IPS DF 6.9 (cell line): ENCODE measurements at regions not wholly inside any gene's neighbourhood (a gene's known extent, or its start where the extent isn't known, plus 50 kb on each side); places are given as distances from the start of the nearest gene placed in this dataset.
"Not testable (repeated sequence)": the region's sequence is repeated elsewhere in the genome, so short reads cannot be mapped to it uniquely, and the experiment has no call there.

Experiments used
- DNase-seq: peaks from one replicate; pipeline ENCODE4 v3.0.0-alpha.2; 2013; ENCODE audit warnings: low read depth, low spot score
- H3K27ac ChIP-seq: one replicate; pipeline ENCODE4 v1.5.1; 2013; ENCODE audit warnings: low read length, control low read depth
- H3K27me3 ChIP-seq: 2 replicates; pipeline ENCODE4 v1.6.1; 2013; ENCODE audit warnings: mild to moderate bottlenecking, low read length; ENCODE audit not compliant: control insufficient read depth, insufficient read depth
- H3K36me3 ChIP-seq: 2 replicates; pipeline ENCODE4 v1.6.1; 2013; ENCODE audit warnings: low read length; ENCODE audit not compliant: control insufficient read depth, insufficient read depth
- H3K4me1 ChIP-seq: 2 replicates; pipeline ENCODE4 v1.6.1; 2013; ENCODE audit warnings: low read length; ENCODE audit not compliant: control insufficient read depth, insufficient read depth
- H3K4me3 ChIP-seq: 2 replicates; pipeline ENCODE4 v1.5.1; 2013; ENCODE audit warnings: mild to moderate bottlenecking, low read length
- H3K9me3 ChIP-seq: 2 replicates; pipeline ENCODE4 v1.6.1; 2013; ENCODE audit warnings: low read length, inconsistent platforms; ENCODE audit not compliant: control insufficient read depth, insufficient read depth
- WGBS: extraction: QIAGEN DNeasy Blood & Tissue Kit; methylation state at CpG from one replicate; pipeline ENCODE4 v1.1.7; 2013; ENCODE audit warnings: mixed read lengths, missing lambda C conversion rate; ENCODE audit not compliant: insufficient read length, insufficient coverage; 5-methylcytosine and 5-hydroxymethylcytosine counted together

DNA sequence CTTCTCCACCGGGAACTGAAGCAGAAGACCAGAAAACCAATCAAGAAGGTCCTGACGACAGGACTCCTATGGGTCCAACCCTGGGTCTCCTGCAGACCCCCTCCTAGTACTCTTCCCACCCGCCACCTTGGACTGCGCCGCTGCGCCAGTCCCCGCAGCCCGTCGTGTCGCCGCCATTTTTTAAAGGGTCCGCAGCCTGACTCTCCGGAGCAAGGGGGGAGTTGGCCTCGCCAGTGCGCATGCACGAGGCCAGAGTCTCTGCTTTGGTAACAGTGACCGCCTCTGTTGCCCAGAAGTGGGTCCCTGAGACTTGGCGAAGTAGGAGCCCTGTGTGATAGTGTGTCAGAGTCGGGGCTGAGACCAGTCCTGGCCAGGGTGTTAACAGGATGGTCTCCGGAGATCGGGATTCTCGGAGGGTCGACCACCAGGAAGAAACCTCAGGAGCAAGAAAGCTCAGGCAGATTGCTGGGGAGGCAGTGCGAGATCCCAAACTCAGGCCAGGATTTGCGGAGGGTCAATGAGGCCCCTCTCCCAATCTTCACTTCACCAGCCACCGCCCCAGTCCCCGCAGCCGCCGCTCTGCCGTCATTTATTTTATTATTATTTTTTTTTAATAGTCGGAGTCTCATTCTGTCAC lies 612.5 kb downstream of the KCNJ18 start:
- WGBS = no CpG with 5 or more reads among the region's 31 CpGs
- no peaks in the 10 kb centered on the region for H3K27me3 ChIP-seq
- H3K36me3 ChIP-seq = no peaks in the 10 kb centered on the region
- no peak overlapping the region for H3K4me3 ChIP-seq
- no peaks in the 10 kb centered on the region for H3K4me1 ChIP-seq
- DNase-seq = no peak
- peaks cover 14% of the 10 kb centered on the region for H3K9me3 ChIP-seq
- no peak overlapping the region for H3K27ac ChIP-seq

DNA sequence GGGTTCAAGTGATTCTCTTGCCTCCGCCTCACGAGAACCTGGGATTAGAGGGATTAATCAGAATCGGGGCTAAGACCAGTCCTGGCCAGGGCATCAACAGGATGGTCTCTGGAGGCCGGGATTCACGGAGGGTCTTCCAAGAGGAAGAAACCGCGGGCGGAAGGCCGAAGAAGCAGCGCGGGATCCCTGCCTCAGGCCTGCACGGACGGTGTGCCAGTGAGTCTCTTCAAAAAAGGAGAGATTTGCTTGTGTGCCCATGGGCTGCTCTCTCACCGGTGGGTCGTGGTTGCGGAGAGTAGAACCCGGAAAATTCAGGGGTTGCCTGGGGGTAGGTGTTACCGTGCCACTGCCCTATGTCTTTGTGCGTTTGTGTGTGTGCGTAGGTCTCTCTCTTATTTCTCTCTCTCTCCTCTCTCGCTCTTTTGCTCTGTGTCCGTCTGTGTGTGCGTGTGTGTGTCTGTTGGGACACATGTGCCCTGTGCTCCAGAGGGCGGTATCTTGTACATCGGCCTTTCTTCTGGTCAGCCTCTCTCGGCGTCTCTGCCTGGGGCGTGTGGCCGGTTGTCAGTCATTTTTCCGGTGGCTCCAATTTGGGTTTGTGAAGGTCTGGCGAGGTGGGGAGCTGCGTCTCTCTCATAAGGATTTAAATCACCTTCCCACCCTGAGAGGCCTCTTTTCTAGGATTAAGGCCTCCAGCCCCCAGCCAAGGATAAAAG lies 613.2 kb downstream of the KCNJ18 start:
- H3K9me3 ChIP-seq = peaks cover 14% of the 10 kb centered on the region
- no peak overlapping the region for H3K27ac ChIP-seq
- H3K27me3 ChIP-seq = no peaks in the 10 kb centered on the region
- DNase-seq = no peak
- WGBS = no CpG with 5 or more reads among the region's 32 CpGs
- no peak overlapping the region for H3K4me3 ChIP-seq
- no peaks in the 10 kb centered on the region for H3K36me3 ChIP-seq
- H3K4me1 ChIP-seq = no peaks in the 10 kb centered on the region; the same call in 1 of the 2 replicates

DNA sequence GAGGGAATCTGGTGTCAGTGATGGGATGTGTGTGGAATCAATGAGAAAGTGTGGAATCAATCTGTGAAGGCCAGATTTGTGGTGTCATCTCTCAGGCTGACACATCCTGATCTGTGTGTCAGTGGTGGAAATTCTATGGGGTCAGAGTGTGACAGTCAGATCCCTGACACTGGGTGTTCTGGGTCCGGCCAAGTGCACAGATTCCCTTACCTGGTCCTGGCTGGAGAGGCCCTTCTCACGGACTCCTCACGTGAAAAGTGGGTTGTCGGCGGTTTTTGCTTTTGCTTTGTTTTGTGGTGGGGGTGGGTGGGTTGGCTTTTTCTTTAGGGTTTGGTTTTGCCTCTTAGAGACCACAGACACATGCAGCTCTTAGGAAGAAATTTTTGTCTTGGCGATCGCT lies 618.0 kb downstream of the KCNJ18 start:
- H3K27me3 ChIP-seq, H3K27ac ChIP-seq, H3K4me3 ChIP-seq, H3K4me1 ChIP-seq, DNase-seq, H3K36me3 ChIP-seq, H3K9me3 ChIP-seq: not testable (repeated sequence)
- WGBS = no CpG with 5 or more reads among the region's 7 CpGs

DNA sequence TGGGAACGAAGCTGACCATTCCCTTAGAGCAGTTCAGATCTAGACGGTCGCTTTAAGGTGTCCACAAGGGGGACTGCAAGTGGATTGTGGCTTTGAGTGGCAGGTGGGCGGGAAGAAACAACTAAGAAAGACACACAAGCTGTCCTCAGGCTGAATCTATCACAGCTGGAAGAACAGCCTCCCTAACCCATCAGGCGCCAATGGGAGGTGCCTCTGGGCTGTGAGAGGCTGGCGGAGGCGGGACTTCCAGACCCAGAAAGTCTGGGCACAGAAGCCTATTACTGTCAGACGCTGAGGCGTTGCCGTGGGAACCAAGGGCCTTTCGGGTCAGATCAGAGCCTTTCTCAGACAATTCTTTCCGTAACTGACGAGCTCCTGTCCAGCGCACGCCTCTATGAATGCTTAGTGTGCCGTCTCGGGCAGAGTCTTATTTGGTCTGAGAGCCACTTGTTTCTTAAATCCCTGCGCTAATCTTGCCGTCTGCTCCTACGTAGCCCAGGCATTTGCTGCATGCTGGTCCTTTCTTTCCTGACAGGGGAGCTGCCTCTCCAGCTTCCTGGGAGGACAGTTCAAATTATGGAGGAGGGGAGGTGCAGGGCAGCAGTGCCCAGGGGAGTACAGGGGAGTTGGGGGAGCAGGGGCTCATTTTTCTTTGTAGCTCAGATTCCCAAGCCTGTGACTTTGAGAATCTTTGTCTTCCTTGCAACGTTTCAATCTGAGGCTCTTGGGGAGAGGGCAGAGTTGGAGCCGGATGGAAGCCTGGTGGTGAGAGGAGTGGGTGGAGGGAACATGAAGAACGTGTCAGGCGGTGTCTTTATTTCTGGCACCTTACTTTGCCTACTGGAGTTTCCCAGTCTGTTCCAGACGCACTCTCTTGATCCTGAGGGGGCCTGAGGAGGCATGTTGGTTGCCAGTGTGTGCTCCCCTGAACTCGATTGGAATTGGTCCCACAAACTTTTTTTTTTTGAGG lies 618.7 kb downstream of the KCNJ18 start:
- no peaks in the 10 kb centered on the region; the same call in 1 of the 2 replicates for H3K4me1 ChIP-seq

DNA sequence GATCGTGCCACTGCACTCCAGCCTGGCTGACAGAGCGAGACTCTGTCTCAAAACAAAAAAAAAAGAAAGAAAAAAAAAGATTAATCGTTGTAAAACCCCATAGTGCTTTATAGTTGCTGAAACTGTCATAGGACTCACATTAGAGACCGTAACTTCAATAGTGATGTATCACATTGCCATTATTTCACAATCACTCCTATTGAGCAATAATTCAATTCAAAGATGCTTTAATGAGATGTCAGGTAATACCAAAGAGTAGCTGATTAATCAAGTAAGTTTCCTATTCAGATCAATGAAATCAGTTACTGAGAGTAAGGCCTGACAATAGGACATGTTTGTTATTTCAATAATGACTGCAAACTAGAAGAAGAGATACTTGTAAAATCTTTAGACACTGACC lies 628.7 kb downstream of the KCNJ18 start:
- H3K4me3 ChIP-seq, H3K27me3 ChIP-seq, H3K4me1 ChIP-seq, H3K36me3 ChIP-seq, DNase-seq, H3K9me3 ChIP-seq, H3K27ac ChIP-seq: not testable (repeated sequence)
- WGBS = no CpG with 5 or more reads among the region's 4 CpGs

More for the DNA sequence above, 618.7 kb downstream of the KCNJ18 start:
- peaks cover 1% of the 10 kb centered on the region; the same call in 1 of the 2 replicates for H3K9me3 ChIP-seq
- no peak overlapping the region for H3K27ac ChIP-seq
- peak; percentile 37 for DNase-seq
- no peaks in the 10 kb centered on the region for H3K27me3 ChIP-seq
- no CpG with 5 or more reads among the region's 26 CpGs for WGBS
- H3K36me3 ChIP-seq = no peaks in the 10 kb centered on the region
- H3K4me3 ChIP-seq = no peak overlapping the region

DNA sequence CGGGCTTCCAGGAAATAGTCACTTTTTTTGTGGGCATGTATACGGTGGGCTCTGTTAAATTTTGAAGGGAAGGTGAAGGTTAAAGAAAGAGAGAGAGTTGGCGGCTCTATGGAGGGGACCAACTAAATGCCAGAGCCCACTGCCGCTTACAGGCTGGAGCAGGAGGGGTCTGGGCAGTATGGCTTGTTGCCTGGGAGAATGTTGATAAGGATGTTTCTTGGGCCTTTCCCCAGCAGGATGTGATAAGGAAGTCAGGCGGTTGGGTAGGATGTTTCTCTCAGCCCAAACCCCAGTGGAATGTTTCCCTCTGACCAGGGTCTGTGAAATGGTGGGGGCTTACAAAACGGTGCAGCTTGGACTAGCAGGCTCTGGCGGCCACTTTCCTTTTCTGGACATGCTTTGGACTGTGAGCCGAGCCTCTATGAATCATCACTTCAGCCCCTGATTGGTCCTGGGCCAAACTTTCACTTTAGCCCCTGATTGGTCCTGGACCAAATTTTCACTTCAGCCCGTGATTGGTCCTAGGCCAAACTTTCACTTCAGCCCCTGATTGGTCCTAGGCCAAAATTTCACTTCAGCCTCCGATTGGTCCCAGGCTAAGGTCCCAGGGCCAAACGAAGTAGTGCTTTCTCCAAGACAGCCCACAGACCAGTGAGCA lies 630.7 kb downstream of the KCNJ18 start:
- H3K4me3 ChIP-seq, H3K9me3 ChIP-seq, H3K4me1 ChIP-seq, H3K36me3 ChIP-seq, H3K27me3 ChIP-seq, H3K27ac ChIP-seq, DNase-seq: not testable (repeated sequence)
- WGBS = no CpG with 5 or more reads among the region's 11 CpGs

DNA sequence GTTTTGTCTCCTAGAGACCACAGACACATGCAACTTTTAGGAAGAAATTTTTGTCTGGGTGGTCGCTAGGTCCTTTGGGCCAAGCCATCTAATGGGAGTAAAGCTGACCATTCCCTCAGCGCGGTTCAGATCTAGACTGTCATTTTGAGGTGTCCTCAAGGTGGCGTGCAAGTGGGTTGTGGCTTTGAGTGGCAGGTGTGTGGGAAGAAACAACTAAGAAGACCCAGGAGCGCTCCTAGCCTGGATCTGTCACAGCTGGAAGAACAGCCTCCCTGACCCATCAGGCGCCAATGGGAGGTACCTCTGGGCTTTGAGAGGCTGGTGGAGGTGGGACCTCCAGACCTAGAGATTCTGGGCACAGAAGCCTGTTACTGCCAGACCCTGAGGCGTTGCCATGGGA lies 645.1 kb downstream of the KCNJ18 start:
- H3K4me1 ChIP-seq = no peaks in the 10 kb centered on the region
- no peaks in the 10 kb centered on the region; the same call in 1 of the 2 replicates for H3K36me3 ChIP-seq
- no peak overlapping the region for H3K27ac ChIP-seq
- no peaks in the 10 kb centered on the region for H3K27me3 ChIP-seq
- no CpG with 5 or more reads among the region's 7 CpGs for WGBS
- peaks cover 5% of the 10 kb centered on the region for H3K9me3 ChIP-seq
- H3K4me3 ChIP-seq = no peak overlapping the region
- DNase-seq = no peak

DNA sequence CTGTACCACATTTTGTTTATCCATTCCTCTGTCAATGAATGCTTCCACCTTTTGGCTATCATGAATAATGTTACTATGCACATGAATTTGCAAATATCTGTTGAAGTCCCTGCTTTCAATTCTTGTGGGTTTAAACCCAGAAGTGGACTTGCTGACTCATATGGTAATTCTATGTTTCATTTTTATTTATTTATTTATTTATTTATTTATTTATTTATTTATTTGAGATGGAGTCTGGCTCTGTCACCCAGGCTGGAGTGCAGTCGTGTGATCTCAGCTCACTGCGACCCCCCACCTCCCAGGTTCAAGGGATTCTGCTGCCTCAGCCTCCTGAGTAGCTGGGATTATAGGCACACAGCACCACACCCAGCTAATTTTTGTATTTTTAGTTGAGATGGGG lies 664.3 kb downstream of the KCNJ18 start:
- H3K27me3 ChIP-seq, H3K4me3 ChIP-seq, H3K36me3 ChIP-seq, H3K27ac ChIP-seq, DNase-seq, H3K4me1 ChIP-seq, H3K9me3 ChIP-seq: not testable (repeated sequence)
- no CpG with 5 or more reads among the region's 2 CpGs for WGBS

DNA sequence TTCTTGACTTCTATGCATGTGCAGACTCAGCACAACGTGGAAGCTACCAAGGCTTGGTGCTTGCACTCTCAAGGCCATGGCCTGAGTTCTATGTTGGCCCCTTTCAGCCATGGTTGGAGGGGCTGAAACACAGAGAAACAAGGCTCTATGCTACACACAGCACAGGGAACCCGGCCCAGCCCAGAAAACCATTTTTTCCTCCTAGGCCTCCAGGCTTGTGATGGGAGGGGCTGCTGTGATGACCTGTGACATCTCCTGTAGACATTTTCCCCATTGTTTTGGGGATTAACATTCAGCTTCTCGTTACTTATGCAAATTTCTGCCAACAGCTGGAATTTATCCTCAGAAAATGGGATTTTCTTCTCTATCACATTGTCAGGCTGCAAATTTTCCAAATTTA lies 678.7 kb downstream of the KCNJ18 start:
- not testable (repeated sequence) for DNase-seq, H3K4me3 ChIP-seq, H3K27ac ChIP-seq, H3K4me1 ChIP-seq, H3K27me3 ChIP-seq, H3K36me3 ChIP-seq, H3K9me3 ChIP-seq
- no CpG with 5 or more reads among the region's 3 CpGs for WGBS

DNA sequence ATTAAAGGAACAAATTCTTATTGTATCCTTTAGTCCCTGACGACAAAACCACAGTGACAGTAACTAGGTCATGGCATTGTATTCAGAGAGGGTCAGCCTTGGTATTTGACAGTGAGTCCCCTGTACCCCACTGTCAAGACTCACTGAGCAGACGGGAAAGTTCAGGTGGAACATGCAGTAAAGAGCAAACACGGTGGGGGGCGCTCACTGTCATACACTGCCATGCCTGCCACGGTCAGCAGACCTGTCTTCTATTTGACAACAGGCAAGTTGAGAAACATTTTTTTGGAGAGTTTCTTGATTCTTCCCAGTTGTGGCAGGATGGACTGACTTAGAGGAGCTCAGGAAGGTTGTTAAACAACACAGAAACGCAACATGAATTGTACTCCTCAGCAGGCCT lies 681.6 kb downstream of the KCNJ18 start:
- peaks cover 6% of the 10 kb centered on the region for H3K9me3 ChIP-seq
- no CpG with 5 or more reads among the region's 6 CpGs for WGBS
- no peak overlapping the region for H3K27ac ChIP-seq
- no peak for DNase-seq
- H3K4me3 ChIP-seq = no peak overlapping the region
- no peaks in the 10 kb centered on the region for H3K4me1 ChIP-seq
- no peaks in the 10 kb centered on the region for H3K36me3 ChIP-seq
- H3K27me3 ChIP-seq = no peaks in the 10 kb centered on the region
